ENCODE measurements at regions not wholly inside any gene's neighbourhood (a gene's known extent, or its start where the extent isn't known, plus 50 kb on each side); places are given as distances from the start of the nearest gene placed in this dataset.
A peak's percentile ranks its signal among the peaks of the same experiment; 100 is the strongest.

- Histone ChIP-seq H3K9me3 (no peaks in the 10 kb centered on the region; the same call in 2 of the 3 replicates), H3K4me2 (no peak overlapping the region), H3K27ac (no peak overlapping the region), H3K4me3 (no peak overlapping the region), H3K4me1 (no peaks in the 10 kb centered on the region)
- POLR2A ChIA-PET: no interaction called here
- FAIRE-seq: no peak
- no peak for DNase-seq (ENCODE audit: low read depth in 1 of 2, low spot score in 1 of 2)
- WGBS (ENCODE audit: missing lambda C conversion rate): 1% methylated on average over 3 of the region's 3 CpGs
- CTCF ChIA-PET: no interaction called here
- TF ChIP-seq RCOR1 (IDR thresholded peaks at IDR 0.05; ENCODE audit: low read depth, low read length) (no peak), CEBPB (IDR thresholded peaks at IDR 0.05) (no peak), PBX3 (IDR thresholded peaks at IDR 0.05) (no peak), KDM1A (IDR thresholded peaks at IDR 0.05; ENCODE audit: low read depth) (no peak), HOXB13 (CRISPR knock-in tag; IDR thresholded peaks at IDR 0.05; ENCODE audit: low read depth) (no peak), ZSCAN20 (CRISPR knock-in tag; IDR thresholded peaks at IDR 0.05) (no peak), MAFK (IDR thresholded peaks at IDR 0.05; ENCODE audit: partially characterized antibody) (no peak), KDM5A (IDR thresholded peaks at IDR 0.05) (no peak), HOXB5 (CRISPR knock-in tag; IDR thresholded peaks at IDR 0.05) (no peak), NR3C1 (IDR thresholded peaks at IDR 0.05) (no peak), NPAS2 (CRISPR knock-in tag; IDR thresholded peaks at IDR 0.05; ENCODE audit: borderline replicate concordance) (no peak), ELK1 (IDR thresholded peaks at IDR 0.05; ENCODE audit: low read depth, low read length) (no peak)
- TF ChIP-seq, protein P1, sequence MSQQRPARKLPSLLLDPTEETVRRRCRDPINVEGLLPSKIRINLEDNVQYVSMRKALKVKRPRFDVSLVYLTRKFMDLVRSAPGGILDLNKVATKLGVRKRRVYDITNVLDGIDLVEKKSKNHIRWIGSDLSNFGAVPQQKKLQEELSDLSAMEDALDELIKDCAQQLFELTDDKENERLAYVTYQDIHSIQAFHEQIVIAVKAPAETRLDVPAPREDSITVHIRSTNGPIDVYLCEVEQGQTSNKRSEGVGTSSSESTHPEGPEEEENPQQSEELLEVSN (IDR thresholded peaks at IDR 0.05; ENCODE audit: borderline replicate concordance, low read depth): no peak
- no peak for ATAC-seq
These were observed 528.6 kb upstream of the PTPRD start for GRCh38 chr9:11141357-11141756.

- Histone ChIP-seq H3K9me3 (no peaks in the 10 kb centered on the region; the same call in 2 of the 3 replicates), H3K4me2 (no peak overlapping the region), H3K4me3 (no peak overlapping the region), H3K4me1 (no peaks in the 10 kb centered on the region), H3K27ac (no peak overlapping the region)
- DNase-seq (ENCODE audit: low read depth in 1 of 2, low spot score in 1 of 2) (no peak), FAIRE-seq (no peak), ATAC-seq (no peak)
- TF ChIP-seq FOSL2 (IDR thresholded peaks at IDR 0.05) (no peak), FOSL2 (CRISPR knock-in tag; IDR thresholded peaks at IDR 0.05) (no peak), CEBPB (IDR thresholded peaks at IDR 0.05) (no peak), SREBF2 (IDR thresholded peaks at IDR 0.05) (no peak), TFCP2L1 (CRISPR knock-in tag; IDR thresholded peaks at IDR 0.05) (no peak), ZSCAN20 (CRISPR knock-in tag; IDR thresholded peaks at IDR 0.05) (no peak), FOXS1 (CRISPR knock-in tag; IDR thresholded peaks at IDR 0.05) (no peak), GATA3 (IDR thresholded peaks at IDR 0.05; ENCODE audit: borderline replicate concordance) (no peak), BHLHE40 (IDR thresholded peaks at IDR 0.05; ENCODE audit: low read depth, low read length) (no peak)
- WGBS (ENCODE audit: missing lambda C conversion rate): under 1% methylated on average over 3 of the region's 3 CpGs
- ChIA-PET POLR2A (no interaction called here), CTCF (no interaction called here)
These were observed 530.4 kb upstream of the PTPRD start for GRCh38 chr9:11142965-11143738.

DNA sequence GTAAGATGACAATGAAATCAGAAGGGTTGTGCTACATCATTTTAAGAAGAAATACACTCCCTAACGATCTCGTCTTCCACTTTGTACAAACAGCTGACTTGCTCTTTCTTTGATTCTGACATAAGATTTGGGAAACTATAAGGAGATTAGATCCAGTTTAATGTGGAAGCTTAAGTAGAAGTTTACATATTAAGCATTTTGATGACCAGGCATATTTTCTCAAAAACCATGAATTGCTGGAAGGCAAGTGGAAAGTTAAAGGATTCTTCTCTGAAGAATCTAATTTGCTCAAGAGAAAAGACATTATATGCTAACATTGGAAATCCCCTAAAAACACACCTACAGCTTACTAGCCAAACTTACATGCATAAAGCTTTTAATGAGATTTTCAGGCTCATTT, 531.9 kb upstream of the PTPRD start:
- H3K27ac ChIP-seq: no peak overlapping the region
- CTCF ChIA-PET: no interaction called here
- POLR2A ChIA-PET: no interaction called here
- ATAC-seq (no peak), FAIRE-seq (no peak), DNase-seq (ENCODE audit: low read depth in 1 of 2, low spot score in 1 of 2) (no peak)
- no peaks in the 10 kb centered on the region; the same call in 2 of the 3 replicates for H3K9me3 ChIP-seq
- H3K4me3 ChIP-seq: no peak overlapping the region
- TF ChIP-seq MAFK (IDR thresholded peaks at IDR 0.05; ENCODE audit: partially characterized antibody) (peak; percentile 88), SMC3 (IDR thresholded peaks at IDR 0.05) (no peak)
- no peaks in the 10 kb centered on the region for H3K4me1 ChIP-seq
- 1% methylated on average over 2 of the region's 2 CpGs for WGBS (ENCODE audit: missing lambda C conversion rate)
- no peak overlapping the region for H3K4me2 ChIP-seq

All from A549 (cell line).